CD4-positive, alpha-beta T cell treated with Interleukin-17A for 4 hours (primary cell): ENCODE measurements at regions not wholly inside any gene's neighbourhood (a gene's known extent, or its start where the extent isn't known, plus 50 kb on each side); places are given as distances from the start of the nearest gene placed in this dataset.

Experiments
- DNase-seq: peaks from one replicate; pipeline ENCODE4 v3.0.0-alpha.2; 2020; ENCODE audit warnings: mixed read lengths

DNA sequence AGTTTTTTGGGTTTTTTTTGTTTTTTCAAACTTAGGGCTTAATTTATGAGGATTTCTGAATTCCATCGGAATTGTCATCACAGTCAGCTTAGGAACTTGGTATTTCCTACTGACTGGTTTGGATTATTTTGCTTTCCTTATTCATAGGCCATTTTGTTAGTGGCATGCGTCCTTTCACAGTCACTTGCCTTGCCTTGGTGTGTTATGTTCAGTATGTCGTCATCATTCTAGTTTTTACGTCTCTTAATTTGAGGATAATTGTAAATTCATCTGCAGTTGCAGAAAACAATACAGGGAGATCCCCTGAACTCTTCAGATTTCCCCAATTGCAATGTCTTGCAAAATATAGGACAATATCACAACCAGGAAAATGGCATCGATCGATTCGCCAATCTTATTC lies 485.3 kb downstream of the CBLN2 start:
- DNase-seq, result no peak

DNA sequence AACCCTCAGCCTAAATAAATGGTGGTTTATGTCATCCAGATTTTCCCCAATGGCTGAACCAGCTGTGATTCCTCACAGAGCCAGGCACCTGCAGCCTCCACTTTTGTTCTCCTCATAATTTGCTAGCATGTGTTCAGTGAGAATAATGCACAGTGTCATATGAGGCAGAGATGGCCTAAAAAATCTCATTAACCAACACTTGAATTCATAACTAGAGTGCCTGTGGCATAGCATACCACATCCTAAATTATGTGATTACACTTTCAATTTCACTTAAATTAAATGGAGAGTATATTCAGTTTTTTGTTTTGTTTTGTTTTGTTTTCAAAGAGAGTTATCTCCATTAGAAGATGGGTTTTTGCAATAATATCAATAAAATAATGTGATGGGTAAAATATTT lies 488.0 kb downstream of the CBLN2 start:
- no peak for DNase-seq

DNA sequence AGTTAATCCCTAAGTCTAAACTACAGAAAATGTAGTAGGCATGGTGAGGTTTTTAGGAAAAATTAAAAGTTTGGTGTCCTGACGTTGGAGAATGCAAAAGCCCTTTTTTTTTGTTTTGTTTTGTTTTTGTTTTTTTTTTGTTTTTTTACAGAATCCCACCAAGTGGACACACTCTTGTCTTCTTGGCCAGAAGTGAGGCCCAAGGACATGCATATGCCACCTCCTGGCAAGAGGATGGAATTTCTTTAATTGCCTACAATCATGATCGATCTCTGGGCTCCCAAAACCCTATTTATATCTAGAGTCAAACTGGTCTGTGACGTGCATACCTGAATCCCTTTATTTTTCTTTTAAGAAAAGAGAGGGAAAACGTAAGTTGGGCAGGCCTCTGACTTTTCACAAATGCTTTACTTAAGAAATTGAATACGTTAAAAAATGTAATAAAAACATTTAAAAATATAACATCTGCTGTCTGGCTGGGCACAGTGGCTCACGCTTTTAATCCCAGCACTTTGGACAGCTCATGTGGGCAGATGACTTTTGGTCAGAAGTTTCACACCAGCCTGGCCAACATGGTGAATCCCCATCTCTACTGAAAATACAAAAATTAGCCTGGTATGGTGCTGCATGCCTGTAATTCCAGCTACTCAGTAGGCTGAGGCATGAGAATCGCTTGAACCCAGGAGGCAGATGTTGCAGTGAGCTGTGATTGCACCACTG lies 502.7 kb downstream of the CBLN2 start:
- no peak for DNase-seq

DNA sequence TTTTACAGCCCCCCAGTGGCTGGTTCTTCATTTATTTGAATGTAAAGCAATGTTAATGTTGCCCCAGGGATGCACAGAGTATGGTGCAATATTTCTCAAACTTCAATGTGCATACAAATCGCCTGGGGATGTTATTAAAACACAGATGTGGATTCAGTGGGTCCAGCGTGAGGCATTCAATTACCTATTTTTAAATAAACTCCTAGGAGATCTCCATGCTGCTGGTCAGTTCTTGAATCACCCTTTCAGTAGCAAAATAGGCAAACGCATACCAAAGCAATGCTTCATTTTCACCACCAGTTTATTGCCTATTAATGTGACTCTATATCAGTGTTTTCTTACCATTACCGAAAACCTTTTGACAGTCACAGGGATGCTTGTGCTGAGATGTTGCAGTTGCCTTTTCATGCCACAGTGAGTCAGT lies 530.7 kb downstream of the CBLN2 start:
- DNase-seq, result no peak

DNA sequence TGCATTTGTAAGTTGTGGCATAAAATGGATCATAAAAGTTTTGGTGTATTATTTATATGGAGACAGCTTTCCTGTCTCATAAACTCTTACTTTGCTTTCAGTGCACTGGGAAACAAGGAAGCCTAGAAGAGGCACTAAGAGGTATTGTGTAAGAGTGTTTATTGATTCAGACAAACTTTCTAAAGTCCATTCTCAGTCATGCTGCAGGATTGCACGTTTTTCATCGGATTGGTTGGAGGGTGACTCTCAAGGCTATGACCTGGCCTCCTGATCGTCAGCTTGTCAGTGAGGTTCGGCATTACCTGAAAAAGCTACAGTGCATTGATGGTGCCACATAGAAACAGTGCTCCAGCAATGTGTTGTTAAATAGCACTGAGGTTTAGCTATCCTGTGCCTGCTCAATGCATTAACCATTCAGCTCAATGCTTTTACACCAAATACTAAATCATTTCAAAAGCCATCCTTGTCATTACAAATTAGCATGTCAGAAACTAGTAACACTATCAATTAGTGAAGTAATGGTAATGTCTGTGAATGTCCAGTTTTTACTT lies 545.5 kb downstream of the CBLN2 start:
- no peak for DNase-seq

DNA sequence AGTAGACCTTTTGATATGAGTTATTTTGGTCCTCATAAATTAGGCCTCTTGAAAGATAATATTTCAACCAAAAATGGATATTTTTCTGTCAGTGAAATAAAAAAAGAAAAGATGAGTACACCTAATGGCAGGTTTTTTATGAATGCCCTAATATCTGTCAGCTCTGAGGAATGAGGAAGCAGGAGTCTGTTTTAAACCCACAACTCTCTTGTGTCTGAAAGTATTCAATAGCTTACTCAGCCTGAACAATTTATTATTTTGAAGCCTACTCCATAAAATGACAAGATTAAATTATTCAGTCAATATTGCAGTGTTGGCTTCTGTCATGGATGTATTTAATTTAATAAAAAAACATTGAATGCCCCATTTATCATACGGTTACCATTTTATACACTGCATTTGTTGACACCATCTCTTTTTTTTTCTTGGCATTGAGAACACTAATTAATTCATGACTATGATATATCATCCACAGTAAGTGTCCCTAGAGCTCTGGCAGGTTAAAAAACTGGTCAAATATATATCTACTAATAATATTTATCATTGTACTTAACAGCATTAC lies 548.2 kb downstream of the CBLN2 start:
- no peak for DNase-seq

DNA sequence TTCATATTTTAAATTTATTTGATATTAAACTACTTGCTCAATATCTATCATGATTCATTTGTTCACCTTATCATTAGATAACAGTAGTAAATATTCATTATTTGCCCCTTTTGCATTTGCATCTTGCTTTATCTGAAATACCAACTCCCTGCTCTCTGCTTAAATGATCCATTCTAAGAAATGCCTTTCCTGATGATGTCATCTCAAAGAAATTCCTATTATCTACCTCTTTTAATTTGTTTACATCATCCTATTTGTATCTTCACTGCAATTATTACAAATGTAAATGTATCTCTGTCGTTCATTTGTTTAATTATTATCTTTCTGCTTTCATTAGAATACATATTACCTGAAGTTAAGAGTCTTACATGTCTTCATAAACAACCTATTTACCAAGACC lies 549.9 kb downstream of the CBLN2 start:
- DNase-seq, result no peak

DNA sequence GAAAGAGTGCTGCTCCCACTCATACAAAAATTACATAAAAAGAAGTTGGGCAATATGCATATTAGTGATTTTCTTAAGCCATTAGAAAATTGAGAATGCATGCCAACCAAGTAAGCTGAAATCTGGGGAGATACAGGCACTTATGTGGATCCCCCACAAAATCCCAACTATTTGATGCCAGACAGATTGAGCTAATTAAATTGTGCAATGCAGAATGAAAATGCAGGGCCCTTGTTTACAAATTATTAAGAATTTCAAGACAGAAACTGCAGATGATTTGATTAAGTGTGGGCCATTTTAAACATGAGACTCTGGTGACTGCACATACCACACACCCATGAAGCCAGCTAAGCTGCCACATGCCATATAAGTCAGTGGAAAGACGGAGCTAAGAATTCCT lies 554.5 kb downstream of the CBLN2 start:
- no peak for DNase-seq

DNA sequence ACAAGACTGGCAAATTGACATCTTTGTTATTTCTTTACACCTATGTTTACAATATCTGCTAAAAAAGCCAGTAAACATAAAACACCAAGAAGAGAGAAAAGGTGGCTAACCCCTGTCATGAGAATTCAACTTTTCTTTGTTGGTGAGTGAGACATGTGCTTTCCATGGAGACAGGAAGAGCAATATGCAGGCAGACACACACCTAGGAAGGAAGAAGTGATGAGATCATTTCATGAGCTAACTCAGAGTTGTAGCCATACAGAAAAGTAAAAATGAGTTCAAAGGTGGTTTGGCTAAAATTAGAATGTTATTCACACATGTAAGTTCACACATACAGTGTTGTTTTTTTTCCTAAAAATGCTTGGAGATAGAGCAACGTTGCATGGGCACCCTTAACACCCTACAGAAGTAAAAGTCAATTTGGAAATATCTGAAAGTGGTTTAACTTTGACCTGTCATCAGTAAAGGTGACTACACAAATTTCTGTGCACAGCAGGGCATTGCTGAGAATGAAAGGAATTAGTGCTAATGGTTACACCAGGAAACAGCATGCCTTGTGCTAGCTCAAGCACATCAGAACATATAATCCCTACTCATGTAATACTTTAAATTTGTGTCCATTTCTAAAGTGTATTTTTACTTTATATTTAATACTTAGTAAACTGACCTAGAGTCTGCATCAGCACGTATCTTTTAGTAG lies 557.6 kb downstream of the CBLN2 start:
- DNase-seq, result no peak

DNA sequence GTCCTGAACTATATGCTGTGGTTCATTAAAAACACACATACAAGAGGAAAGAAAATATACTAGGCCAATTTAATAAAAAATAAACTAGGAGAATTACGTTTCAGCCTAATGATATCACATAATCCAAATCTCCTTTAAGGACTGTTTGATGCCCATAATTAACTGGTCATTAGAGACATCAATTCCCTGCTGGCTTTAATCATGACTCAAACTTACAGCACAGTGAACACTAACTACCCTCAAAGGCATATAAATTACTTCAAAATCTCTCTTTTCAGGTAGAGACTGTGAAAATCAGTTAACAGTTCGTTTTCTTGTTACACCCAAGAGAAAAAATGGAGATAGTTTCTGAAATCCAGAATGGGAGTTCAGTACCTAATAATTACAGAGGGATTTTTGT lies 567.4 kb downstream of the CBLN2 start:
- DNase-seq, result no peak

DNA sequence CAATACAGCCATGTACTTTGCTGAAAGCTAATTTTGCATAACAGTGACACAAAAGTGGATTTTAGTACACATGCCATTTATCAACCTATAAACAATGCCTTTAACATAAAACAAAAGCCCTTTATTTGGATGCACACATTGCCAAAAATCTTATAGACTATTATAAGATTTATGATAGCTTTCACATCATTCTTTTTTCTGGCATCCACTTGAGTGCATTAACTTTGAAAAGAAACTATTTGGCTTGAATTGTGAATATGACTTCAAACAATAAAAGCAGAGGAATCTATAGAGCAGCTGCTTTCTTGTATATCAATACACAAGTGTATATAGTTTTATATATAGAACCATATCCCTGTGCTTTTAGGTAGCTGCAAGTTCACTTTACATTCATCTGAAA lies 577.4 kb downstream of the CBLN2 start:
- DNase-seq, result no peak

DNA sequence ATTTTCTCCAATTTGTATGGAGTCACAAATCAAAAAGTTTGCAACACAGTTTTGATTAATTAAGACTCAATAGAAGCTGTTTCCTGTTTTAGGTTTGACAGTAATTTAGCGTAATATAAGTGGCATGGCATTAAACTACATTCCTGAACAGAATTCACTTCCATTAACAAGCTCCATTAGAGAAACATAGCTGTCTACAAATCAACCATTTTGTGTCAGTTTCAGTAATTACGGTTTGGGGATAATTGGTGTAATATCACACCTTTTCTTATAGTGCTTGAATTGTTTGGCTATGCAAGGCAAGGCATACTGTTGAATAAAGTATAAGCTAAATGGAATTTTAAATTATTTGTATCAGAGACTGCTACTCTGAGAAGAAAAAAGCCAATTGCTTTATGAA lies 585.5 kb downstream of the CBLN2 start:
- DNase-seq, result no peak

DNA sequence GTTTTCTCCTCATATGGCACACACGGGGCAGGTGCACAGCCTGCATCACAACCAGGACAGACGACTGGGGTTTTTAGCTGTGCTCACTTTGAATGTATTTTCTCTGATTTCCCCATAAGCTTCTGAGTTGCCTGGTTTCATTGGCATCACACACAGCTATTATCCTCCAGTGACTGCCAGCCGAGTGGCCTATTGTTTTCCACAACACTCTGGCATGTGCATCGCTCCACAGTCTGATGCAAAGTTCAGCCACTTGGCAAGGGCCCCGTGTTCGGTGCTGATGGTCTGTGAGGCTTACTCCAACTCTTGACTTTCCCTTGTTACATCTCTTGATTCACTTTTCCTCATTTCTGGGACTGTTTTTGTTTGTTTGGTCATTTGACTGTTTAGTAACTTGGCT lies 593.1 kb downstream of the CBLN2 start:
- DNase-seq, result no peak

DNA sequence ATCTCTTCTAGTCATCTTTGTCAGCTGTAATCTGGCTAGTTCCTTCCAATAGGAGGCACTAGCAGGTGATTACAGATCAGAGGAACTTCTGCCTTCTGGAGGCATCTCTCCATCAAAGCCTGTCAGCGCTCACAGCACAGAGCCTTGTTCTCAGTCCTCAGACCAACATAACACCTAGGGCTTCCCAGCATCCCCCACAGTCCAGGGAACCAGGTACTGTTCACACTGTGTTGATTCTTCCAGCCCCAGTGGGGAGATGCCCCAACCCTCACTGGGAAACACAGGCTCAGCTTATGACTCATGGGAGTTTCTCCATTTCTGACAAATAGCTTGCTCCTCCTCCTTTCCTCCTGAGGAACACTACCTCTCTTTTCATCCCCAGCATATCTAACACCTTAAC lies 601.7 kb downstream of the CBLN2 start:
- no peak for DNase-seq

DNA sequence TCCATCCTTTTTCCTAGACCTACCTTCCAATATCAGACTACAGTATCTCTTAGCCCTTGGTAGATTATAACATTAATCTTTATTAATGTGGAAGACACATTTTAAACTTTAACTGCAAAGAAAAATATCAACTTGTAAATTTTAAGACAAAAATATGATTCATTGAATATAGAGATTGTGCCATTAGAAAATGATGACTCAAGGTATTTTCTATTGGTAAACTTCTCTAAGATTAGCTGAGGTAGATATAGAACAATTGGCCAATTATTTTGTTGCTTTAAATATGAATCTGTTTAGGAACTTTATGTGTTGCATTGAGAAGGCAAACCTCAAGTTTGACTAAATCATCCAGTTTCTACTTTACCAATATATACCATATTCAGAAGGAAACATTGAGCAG lies 604.7 kb downstream of the CBLN2 start:
- DNase-seq, result no peak

DNA sequence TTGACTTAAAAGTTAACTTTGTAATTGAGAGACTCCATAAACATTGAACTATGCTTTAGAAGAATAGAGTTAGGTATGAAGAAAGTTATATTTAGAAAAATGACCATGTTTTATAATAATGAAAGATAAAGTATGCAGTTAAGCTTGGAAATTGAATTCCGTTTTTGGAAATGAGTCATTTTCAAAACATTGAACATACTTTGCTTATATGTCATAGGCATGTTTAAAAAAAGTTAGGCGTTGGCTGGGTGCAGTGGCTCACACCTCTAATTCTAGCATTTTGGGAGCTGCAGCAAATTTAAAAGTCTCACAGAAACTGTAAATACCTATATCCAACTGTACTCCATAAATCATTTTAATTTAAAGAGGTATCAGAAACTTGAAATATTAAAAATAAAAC lies 607.4 kb downstream of the CBLN2 start:
- DNase-seq, result no peak

DNA sequence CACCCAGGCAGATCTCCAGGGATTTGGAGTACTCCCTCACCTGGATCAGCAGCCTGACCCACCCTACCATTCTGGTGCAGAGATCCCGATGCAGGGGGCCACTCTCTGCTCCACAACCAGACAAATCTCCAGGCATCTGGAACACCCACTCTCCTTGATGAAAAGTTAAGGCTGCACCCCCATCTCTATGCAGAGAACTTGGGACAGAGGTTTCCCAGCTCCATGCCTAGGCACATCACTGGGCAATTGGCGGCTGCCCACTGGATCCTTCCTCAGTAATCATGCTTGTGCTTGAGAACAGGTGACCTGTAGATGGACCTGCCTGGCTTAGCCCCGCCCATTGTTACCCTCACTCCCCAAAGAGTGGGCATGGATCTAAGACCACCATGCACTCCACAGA lies 624.9 kb downstream of the CBLN2 start:
- no peak for DNase-seq

DNA sequence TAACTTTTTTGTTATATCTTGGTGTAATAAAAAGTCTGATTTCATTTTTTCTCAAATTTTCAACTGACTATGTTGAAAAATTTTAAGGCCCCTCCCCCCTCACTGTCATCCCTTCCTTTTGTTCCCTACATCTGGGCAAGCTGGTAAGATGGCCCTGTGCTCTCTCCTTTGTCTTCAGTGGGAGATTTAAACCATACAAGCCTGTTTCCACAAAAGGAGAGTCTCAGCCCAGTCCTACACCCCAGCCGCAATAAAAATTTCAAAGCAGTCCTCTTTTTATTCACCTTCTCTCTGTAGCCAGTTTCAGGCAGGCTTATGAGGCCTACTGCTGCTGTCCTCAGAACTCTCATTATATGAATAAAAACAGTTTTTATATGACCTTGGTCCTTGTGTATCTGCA lies 630.5 kb downstream of the CBLN2 start:
- no peak for DNase-seq

DNA sequence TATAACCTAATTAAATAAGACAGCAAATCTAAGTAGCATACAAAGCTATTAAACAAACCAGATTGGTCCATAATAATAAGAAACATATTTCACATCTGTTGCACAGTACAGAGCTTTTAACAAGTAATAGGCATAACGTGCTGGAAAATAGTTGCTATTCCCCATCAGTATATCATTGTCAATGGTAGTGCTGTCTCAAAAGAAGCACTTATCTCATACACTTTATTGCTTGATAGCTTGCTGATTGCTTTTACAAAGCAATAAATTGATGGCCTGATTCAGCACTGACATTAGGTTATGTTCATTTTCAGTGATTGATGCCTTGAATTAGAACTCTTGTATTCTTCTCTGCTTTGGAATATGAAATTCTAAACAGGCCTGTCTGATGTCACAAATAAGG lies 641.7 kb downstream of the CBLN2 start:
- no peak for DNase-seq

DNA sequence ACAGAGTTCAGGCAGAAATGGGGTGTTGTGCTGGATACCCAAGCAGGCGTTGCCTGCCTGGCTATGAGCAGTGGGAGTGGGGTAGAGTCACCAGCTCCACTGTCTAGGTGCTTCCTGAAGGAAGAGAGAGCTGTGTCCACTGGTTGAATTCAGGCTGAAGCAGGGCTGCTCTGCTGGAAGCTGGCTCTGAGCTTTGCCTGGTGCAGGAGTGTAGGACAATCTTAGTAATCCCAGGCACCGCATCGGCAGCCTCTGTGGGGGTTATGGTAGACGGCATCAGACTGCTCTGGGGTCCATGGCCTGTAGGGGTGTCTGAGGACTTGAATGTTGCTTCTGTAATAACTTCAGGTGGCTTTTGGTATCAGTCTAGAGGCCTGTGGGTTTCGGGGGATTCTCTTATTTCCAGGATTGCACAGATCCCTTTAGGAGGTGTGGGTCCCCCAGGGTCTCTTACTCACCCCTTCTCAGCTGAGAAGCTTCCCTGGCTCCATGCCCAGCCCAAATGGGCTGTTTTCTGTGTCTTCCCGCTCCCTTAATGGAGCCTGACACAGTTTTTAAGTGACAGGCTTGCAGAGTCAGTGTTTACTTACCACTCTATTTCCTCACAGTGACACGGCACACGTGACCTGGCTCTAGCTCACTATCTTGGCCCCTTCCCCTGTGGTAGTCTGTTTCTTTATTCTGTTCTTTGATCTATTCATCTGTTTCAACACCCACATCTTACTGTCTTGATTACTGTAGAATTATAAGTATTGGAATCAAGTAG lies 644.3 kb downstream of the CBLN2 start:
- DNase-seq, result no peak

DNA sequence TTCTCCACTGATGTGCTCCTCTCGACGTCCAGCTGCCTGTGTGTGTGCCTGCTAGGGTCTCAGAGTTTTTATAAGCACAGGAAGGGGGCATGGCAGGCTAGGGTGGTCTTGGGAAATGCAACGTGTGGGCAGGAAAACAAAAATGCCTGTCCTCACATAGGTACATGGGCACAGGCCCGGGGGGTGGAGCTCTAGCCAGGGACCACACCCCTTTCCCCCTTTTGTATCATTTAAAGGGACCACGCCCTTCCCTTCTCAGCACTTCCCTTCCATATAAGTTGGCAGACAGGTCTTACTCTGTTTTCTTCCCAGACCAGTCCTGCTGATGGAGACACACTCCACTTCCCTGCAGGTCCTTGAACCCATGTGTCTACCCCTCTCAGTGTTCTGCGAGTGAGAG lies 645.0 kb downstream of the CBLN2 start:
- DNase-seq, result no peak

DNA sequence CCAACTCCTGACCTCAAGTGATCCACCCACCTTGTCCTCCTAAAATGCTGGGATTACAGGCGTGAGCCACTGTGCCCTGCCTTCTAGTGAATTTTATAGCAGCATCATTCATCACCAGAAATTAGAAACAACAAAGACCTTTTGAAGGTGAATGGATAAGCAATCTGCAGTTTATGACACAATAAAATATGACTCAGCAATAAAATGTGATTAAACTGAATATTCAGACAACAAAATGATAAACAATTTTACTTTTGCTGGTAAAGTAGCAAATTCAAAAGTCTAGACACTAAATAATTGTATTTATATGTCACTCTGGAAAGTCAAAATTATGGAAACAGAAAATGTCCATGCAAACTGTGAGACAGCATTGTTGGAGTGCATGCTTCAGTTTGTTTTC lies 656.6 kb downstream of the CBLN2 start:
- no peak for DNase-seq

DNA sequence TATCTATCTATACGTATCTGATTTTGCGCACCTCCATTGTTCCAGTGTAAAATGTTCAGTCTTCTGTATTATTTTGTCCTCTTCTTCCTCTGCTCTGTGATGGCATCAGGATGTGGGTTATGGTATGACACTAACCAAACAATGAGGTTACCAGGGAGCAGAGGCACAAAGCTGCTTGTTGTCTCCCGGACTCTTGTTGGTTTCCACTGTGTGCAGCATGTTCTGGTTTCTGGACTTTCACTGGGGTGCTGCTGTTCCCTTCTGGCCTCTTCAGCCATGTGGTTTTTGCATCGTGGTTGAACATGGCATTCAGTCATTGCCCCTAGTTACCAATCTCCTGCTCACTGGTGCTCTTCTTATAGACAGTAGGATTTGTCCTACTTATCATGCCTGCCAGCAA lies 665.9 kb downstream of the CBLN2 start:
- DNase-seq, result no peak

DNA sequence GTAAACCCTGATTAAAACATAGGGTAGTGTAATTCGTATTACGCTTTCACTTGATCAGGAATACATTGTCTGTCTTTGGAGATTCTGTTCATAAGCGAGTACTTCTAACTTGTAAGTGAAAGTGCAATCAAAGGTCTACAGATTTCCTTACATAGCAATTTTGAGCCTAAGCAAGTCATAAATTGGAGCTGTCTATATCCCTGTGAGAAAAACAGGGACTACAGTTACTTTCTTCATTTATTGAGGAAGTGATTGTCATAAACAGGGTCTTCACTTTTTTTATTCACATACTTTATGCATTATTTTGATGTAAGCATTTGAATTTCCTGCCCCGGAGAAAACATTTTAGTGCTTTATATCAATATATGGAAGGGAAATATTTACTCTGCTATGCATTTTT lies 670.4 kb downstream of the CBLN2 start:
- DNase-seq, result no peak
